SK-N-SH treated with all-trans-retinoic acid at 6 μM for 48 hours (cell line): ENCODE measurements at regions not wholly inside any gene's neighbourhood (a gene's known extent, or its start where the extent isn't known, plus 50 kb on each side); places are given as distances from the start of the nearest gene placed in this dataset.

ENCODE experiments used
- ATAC-seq: fragments of 200-7000 bp; cut with Tn5 transposase; 3 replicates; pipeline ENCODE4 v1.9.1; 2020; ENCODE audit warnings: mild to moderate bottlenecking, moderate library complexity
- ARNTL ChIP-seq: fragments of 450-650 bp; formaldehyde crosslinking; IDR thresholded peaks from 2 replicates; pipeline ENCODE4 v1.5.0; 2020; ENCODE audit warnings: low read depth, mild to moderate bottlenecking, moderate library complexity, borderline replicate concordance
- BACH2 ChIP-seq: fragments of 250-450 bp; sonication (Bioruptor Pico); IDR thresholded peaks from 2 replicates; pipeline ENCODE4 v1.9.0; 2021; ENCODE audit warnings: mild to moderate bottlenecking, borderline replicate concordance
- CREB5 ChIP-seq: fragments of 250-450 bp; sonication (Bioruptor Pico); IDR thresholded peaks from 2 replicates; pipeline ENCODE4 v1.5.1; 2020; ENCODE audit warnings: low read depth, mild to moderate bottlenecking, moderate library complexity
- CSDC2 ChIP-seq: fragments of 250-450 bp; sonication (Bioruptor Pico); IDR thresholded peaks from 2 replicates; pipeline ENCODE4 v1.5.0; 2020; ENCODE audit warnings: mild to moderate bottlenecking, moderate library complexity
- ESRRG ChIP-seq: fragments of 250-450 bp; sonication (Bioruptor Pico); IDR thresholded peaks from 2 replicates; pipeline ENCODE4 v1.6.1; 2021; ENCODE audit warnings: mild to moderate bottlenecking
- GLIS3 ChIP-seq: fragments of 250-450 bp; sonication (Bioruptor Pico); IDR thresholded peaks from 2 replicates; pipeline ENCODE4 v1.5.0; 2020; ENCODE audit warnings: mild to moderate bottlenecking, moderate library complexity
- ISL1 ChIP-seq: fragments of 250-450 bp; sonication (Bioruptor Pico); IDR thresholded peaks from 2 replicates; pipeline ENCODE4 v2.1.2; 2022; ENCODE audit warnings: mild to moderate bottlenecking, moderate library complexity
- OSR1 ChIP-seq: fragments of 250-450 bp; sonication (Bioruptor Pico); IDR thresholded peaks from 2 replicates; pipeline ENCODE4 v1.8.0; 2022; ENCODE audit warnings: moderate library complexity, mild to moderate bottlenecking, inconsistent platforms
- PATZ1 ChIP-seq: fragments of 250-450 bp; sonication (Bioruptor Pico); IDR thresholded peaks from 2 replicates; pipeline ENCODE4 v1.8.0; 2020; ENCODE audit warnings: mild to moderate bottlenecking, moderate library complexity, borderline replicate concordance
- POU6F1 ChIP-seq: fragments of 250-450 bp; sonication (Bioruptor Pico); IDR thresholded peaks from 2 replicates; pipeline ENCODE4 v1.8.0; 2021; ENCODE audit warnings: low read depth, mild to moderate bottlenecking, moderate library complexity, borderline replicate concordance
- PPARA ChIP-seq: fragments of 250-450 bp; sonication (Bioruptor Pico); IDR thresholded peaks from 2 replicates; pipeline ENCODE4 v1.5.0; 2020; ENCODE audit warnings: mild to moderate bottlenecking, borderline replicate concordance
- RARB ChIP-seq: fragments of 250-450 bp; sonication (Bioruptor Pico); IDR thresholded peaks from 2 replicates; pipeline ENCODE4 v1.8.0; 2021; ENCODE audit warnings: mild to moderate bottlenecking, moderate library complexity
- SNAI2 ChIP-seq: fragments of 250-450 bp; sonication (Bioruptor Pico); IDR thresholded peaks from 2 replicates; pipeline ENCODE4 v1.5.0; 2020; ENCODE audit warnings: mild to moderate bottlenecking, moderate library complexity
- TCF4 ChIP-seq: fragments of 250-450 bp; sonication (Bioruptor Pico); IDR thresholded peaks from 2 replicates; pipeline ENCODE4 v1.8.0; 2021; ENCODE audit warnings: mild to moderate bottlenecking, moderate library complexity, borderline replicate concordance
- TOX ChIP-seq: fragments of 250-450 bp; sonication (Bioruptor Pico); IDR thresholded peaks from 2 replicates; pipeline ENCODE4 v1.8.0; 2021; ENCODE audit warnings: mild to moderate bottlenecking, moderate library complexity, borderline replicate concordance
- TSHZ2 ChIP-seq: fragments of 250-450 bp; sonication (Bioruptor Pico); IDR thresholded peaks from 2 replicates; pipeline ENCODE4 v1.5.0; 2020; ENCODE audit warnings: mild to moderate bottlenecking, moderate library complexity
- ZC3H10 ChIP-seq: fragments of 250-450 bp; sonication (Bioruptor Pico); IDR thresholded peaks from 2 replicates; pipeline ENCODE4 v1.5.1; 2021; ENCODE audit warnings: mild to moderate bottlenecking, moderate library complexity
- ZFP30 ChIP-seq: fragments of 450-650 bp; formaldehyde crosslinking; IDR thresholded peaks from 2 replicates; pipeline ENCODE4 v1.5.0; 2022; ENCODE audit warnings: mild to moderate bottlenecking, moderate library complexity
- ZNF565 ChIP-seq: fragments of 450-650 bp; formaldehyde crosslinking; conservative IDR thresholded peaks from 2 replicates; pipeline ENCODE4 v1.5.0; 2020; ENCODE audit warnings: low read depth, mild to moderate bottlenecking, moderate library complexity
- ZNF70 ChIP-seq: fragments of 450-650 bp; formaldehyde crosslinking; IDR thresholded peaks from 2 replicates; pipeline ENCODE4 v1.5.0; 2020; ENCODE audit warnings: mild to moderate bottlenecking, moderate library complexity
- ZNF8 ChIP-seq: fragments of 450-650 bp; formaldehyde crosslinking; IDR thresholded peaks from 2 replicates; pipeline ENCODE4 v1.5.0; 2020; ENCODE audit warnings: mild to moderate bottlenecking, moderate library complexity

GRCh38 chr6:1499777-1500176 lies 109.9 kb upstream of the FOXC1 start (continued):
- TF ChIP-seq POU6F1 (no peak), GLIS3 (no peak), ZNF70 (CRISPR knock-in tag) (no peak), ARNTL (CRISPR knock-in tag) (no peak)
- TF ChIP-seq, all 23 proteins: peak for 0

GRCh38 chr6:1500913-1501312 lies 108.8 kb upstream of the FOXC1 start:
- no peak for ATAC-seq
- TF ChIP-seq POU6F1 (no peak), CSDC2 (CRISPR knock-in tag) (no peak), GLIS3 (no peak), SNAI2 (no peak), PPARA (no peak), TOX (CRISPR knock-in tag) (no peak), ESRRG (CRISPR knock-in tag) (no peak), BACH2 (no peak), CREB5 (CRISPR knock-in tag) (no peak), TSHZ2 (no peak), ZNF565 (CRISPR knock-in tag) (no peak), RARB (CRISPR knock-in tag) (no peak), ARNTL (CRISPR knock-in tag) (no peak), ZC3H10 (no peak)

- no peak for TF ChIP-seq TCF4 (CRISPR knock-in tag)
- TF ChIP-seq ZFP30, result no peak
- TF ChIP-seq RARB (CRISPR knock-in tag), result no peak
- TF ChIP-seq OSR1 (CRISPR knock-in tag), result no peak
- TF ChIP-seq ZNF565 (CRISPR knock-in tag), result no peak
- TF ChIP-seq GLIS3, result no peak
- TF ChIP-seq ZC3H10, result no peak
- TF ChIP-seq POU6F1, result no peak
- TF ChIP-seq CSDC2 (CRISPR knock-in tag), result no peak
- TF ChIP-seq ZNF8, result no peak
- TF ChIP-seq PATZ1 (CRISPR knock-in tag), result no peak
- TF ChIP-seq ZNF70 (CRISPR knock-in tag), result no peak
- TF ChIP-seq ARNTL (CRISPR knock-in tag), result no peak
- TF ChIP-seq ISL1 (CRISPR knock-in tag), result no peak
- no peak for TF ChIP-seq ESRRG (CRISPR knock-in tag)
- TF ChIP-seq TSHZ2, result no peak
Measured at GRCh38 chr6:1502041-1502440, 107.7 kb upstream of the FOXC1 start.

More at GRCh38 chr6:1502041-1502440, 107.7 kb upstream of the FOXC1 start:
- no peak for ATAC-seq
